Fibroblast of lung (primary cell): ENCODE measurements at regions not wholly inside any gene's neighbourhood (a gene's known extent, or its start where the extent isn't known, plus 50 kb on each side); places are given as distances from the start of the nearest gene placed in this dataset.

Source experiments
- EZH2 ChIP-seq: IDR thresholded peaks from 2 replicates; pipeline ENCODE4 v1.5.1; 2012; ENCODE audit warnings: low read length, control low read depth, mild to moderate bottlenecking; ENCODE audit errors: missing control alignments
- TF ChIP-seq, protein P1 (sequence below), 2 donors: IDR thresholded peaks in 1 of 2; conservative IDR thresholded peaks in 1 of 2; 1 replicate in 1 of 2; 2 replicates in 1 of 2; pipeline ENCODE4 v1.5.1; 2011 to 2012; ENCODE audit warnings: low read length in 2 of 2, control low read depth in 1 of 2, inconsistent platforms in 1 of 2, low read depth in 1 of 2, mild to moderate bottlenecking in 1 of 2

DNA sequence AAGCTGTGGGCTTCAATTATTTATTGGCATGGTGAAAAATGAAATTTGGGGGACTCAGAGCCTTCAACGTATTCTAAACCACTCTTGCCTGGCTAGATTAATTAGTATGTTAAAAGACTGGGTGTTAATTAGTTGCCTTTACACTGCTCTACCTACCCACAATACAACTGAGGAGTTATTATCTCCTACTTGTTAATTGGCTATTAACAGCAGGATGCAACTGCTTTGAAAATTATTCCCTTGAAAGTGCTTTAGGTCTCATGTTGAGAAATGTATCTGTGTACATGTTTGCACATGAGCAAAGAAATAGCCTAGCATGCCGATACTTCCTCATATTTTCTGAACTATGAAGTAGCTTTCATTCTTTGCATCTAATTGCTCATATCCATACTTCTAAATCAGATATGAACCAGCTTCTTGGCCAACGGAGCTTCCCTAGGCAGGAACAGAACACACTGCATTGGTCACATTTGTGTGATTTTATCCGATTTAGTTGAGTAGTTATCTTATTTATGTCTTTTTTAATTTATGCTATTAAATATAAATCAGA is 155.8 kb downstream of the GPAM start:
- no peak for TF ChIP-seq EZH2
- TF ChIP-seq, protein P1, sequence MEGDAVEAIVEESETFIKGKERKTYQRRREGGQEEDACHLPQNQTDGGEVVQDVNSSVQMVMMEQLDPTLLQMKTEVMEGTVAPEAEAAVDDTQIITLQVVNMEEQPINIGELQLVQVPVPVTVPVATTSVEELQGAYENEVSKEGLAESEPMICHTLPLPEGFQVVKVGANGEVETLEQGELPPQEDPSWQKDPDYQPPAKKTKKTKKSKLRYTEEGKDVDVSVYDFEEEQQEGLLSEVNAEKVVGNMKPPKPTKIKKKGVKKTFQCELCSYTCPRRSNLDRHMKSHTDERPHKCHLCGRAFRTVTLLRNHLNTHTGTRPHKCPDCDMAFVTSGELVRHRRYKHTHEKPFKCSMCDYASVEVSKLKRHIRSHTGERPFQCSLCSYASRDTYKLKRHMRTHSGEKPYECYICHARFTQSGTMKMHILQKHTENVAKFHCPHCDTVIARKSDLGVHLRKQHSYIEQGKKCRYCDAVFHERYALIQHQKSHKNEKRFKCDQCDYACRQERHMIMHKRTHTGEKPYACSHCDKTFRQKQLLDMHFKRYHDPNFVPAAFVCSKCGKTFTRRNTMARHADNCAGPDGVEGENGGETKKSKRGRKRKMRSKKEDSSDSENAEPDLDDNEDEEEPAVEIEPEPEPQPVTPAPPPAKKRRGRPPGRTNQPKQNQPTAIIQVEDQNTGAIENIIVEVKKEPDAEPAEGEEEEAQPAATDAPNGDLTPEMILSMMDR (conservative IDR thresholded peaks at IDR 0.05 in 1 of 2, IDR thresholded peaks at IDR 0.05 in 1 of 2; ENCODE audit: low read depth in 1 of 2, low read length in 2 of 2): no peak
